ENCODE measurements at regions not wholly inside any gene's neighbourhood (a gene's known extent, or its start where the extent isn't known, plus 50 kb on each side); places are given as distances from the start of the nearest gene placed in this dataset.

GRCh38 chr22:27197618-27198017, 540.2 kb downstream of the MIAT start:
- no peak overlapping the region for H3K4me3 ChIP-seq (ENCODE audit: low read length)
- H3K27ac ChIP-seq (ENCODE audit: low read length): no peak overlapping the region
- peaks cover 8% of the 10 kb centered on the region for H3K27me3 ChIP-seq (ENCODE audit: low read depth, low read length)
- no peaks in the 10 kb centered on the region for H3K4me1 ChIP-seq (ENCODE audit: low read length)
- H4K20me1 ChIP-seq (ENCODE audit: insufficient read depth, low read length): no peaks in the 10 kb centered on the region
- H2AFZ ChIP-seq (ENCODE audit: low read depth, low read length): no peak overlapping the region
- no peaks in the 10 kb centered on the region for H3K79me2 ChIP-seq (ENCODE audit: low read length)
- no peaks in the 10 kb centered on the region for H3K9me3 ChIP-seq (ENCODE audit: insufficient read depth, low read length)
- H3K9ac ChIP-seq (ENCODE audit: low read length): no peak overlapping the region
- TF ChIP-seq EZH2phosphoT487 (IDR thresholded peaks at IDR 0.05; ENCODE audit: low read depth) (no peak), CTCF (IDR thresholded peaks at IDR 0.05; ENCODE audit: low read depth, low read length) (no peak)
- no peak overlapping the region for H3K4me2 ChIP-seq (ENCODE audit: low read length)
- H3K36me3 ChIP-seq (replicated peaks; ENCODE audit: low read depth, low read length): no peaks in the 10 kb centered on the region

GRCh38 chr22:27198518-27199035, 541.2 kb downstream of the MIAT start:
- no peaks in the 10 kb centered on the region for H3K9me3 ChIP-seq (ENCODE audit: insufficient read depth, low read length)
- H3K27me3 ChIP-seq (ENCODE audit: low read depth, low read length): peaks cover 5% of the 10 kb centered on the region
- no peaks in the 10 kb centered on the region for H3K79me2 ChIP-seq (ENCODE audit: low read length)
- no peak overlapping the region for H3K9ac ChIP-seq (ENCODE audit: low read length)
- H4K20me1 ChIP-seq (ENCODE audit: insufficient read depth, low read length): no peaks in the 10 kb centered on the region
- H3K4me2 ChIP-seq (ENCODE audit: low read length): no peak overlapping the region
- no peak overlapping the region for H2AFZ ChIP-seq (ENCODE audit: low read depth, low read length)
- no peaks in the 10 kb centered on the region for H3K36me3 ChIP-seq (replicated peaks; ENCODE audit: low read depth, low read length)
- no peaks in the 10 kb centered on the region for H3K4me1 ChIP-seq (ENCODE audit: low read length)
- no peak overlapping the region for H3K4me3 ChIP-seq (ENCODE audit: low read length)
- H3K27ac ChIP-seq (ENCODE audit: low read length): no peak overlapping the region
- TF ChIP-seq CTCF (IDR thresholded peaks at IDR 0.05; ENCODE audit: low read depth, low read length): no peak
- no peak for TF ChIP-seq EZH2phosphoT487 (IDR thresholded peaks at IDR 0.05; ENCODE audit: low read depth)

GRCh38 chr22:27199354-27199753, 542.0 kb downstream of the MIAT start:
- H3K36me3 ChIP-seq (replicated peaks; ENCODE audit: low read depth, low read length): no peaks in the 10 kb centered on the region
- H4K20me1 ChIP-seq (ENCODE audit: insufficient read depth, low read length): no peaks in the 10 kb centered on the region
- no peak overlapping the region for H3K4me3 ChIP-seq (ENCODE audit: low read length)
- H3K27me3 ChIP-seq (ENCODE audit: low read depth, low read length): no peaks in the 10 kb centered on the region; the same call in 1 of the 2 replicates
- H3K27ac ChIP-seq (ENCODE audit: low read length): no peak overlapping the region
- H3K4me1 ChIP-seq (ENCODE audit: low read length): no peaks in the 10 kb centered on the region
- H3K4me2 ChIP-seq (ENCODE audit: low read length): no peak overlapping the region
- no peaks in the 10 kb centered on the region for H3K79me2 ChIP-seq (ENCODE audit: low read length)
- TF ChIP-seq EZH2phosphoT487 (IDR thresholded peaks at IDR 0.05; ENCODE audit: low read depth): no peak
- TF ChIP-seq CTCF (IDR thresholded peaks at IDR 0.05; ENCODE audit: low read depth, low read length): no peak
- no peak overlapping the region for H2AFZ ChIP-seq (ENCODE audit: low read depth, low read length)
- H3K9me3 ChIP-seq (ENCODE audit: insufficient read depth, low read length): no peaks in the 10 kb centered on the region
- no peak overlapping the region for H3K9ac ChIP-seq (ENCODE audit: low read length)

- peaks cover 6% of the 10 kb centered on the region; the same call in 1 of the 2 replicates for H3K27me3 ChIP-seq (ENCODE audit: low read depth, low read length)
- TF ChIP-seq EZH2phosphoT487 (IDR thresholded peaks at IDR 0.05; ENCODE audit: low read depth) (no peak), CTCF (IDR thresholded peaks at IDR 0.05; ENCODE audit: low read depth, low read length) (no peak)
- H3K27ac ChIP-seq (ENCODE audit: low read length): no peak overlapping the region
- no peaks in the 10 kb centered on the region for H4K20me1 ChIP-seq (ENCODE audit: insufficient read depth, low read length)
- no peaks in the 10 kb centered on the region for H3K79me2 ChIP-seq (ENCODE audit: low read length)
- H2AFZ ChIP-seq (ENCODE audit: low read depth, low read length): no peak overlapping the region
- no peak overlapping the region for H3K9ac ChIP-seq (ENCODE audit: low read length)
- H3K4me1 ChIP-seq (ENCODE audit: low read length): no peaks in the 10 kb centered on the region
- H3K4me2 ChIP-seq (ENCODE audit: low read length): no peak overlapping the region
- no peaks in the 10 kb centered on the region for H3K36me3 ChIP-seq (replicated peaks; ENCODE audit: low read depth, low read length)
- H3K4me3 ChIP-seq (ENCODE audit: low read length): no peak overlapping the region
- H3K9me3 ChIP-seq (ENCODE audit: insufficient read depth, low read length): no peaks in the 10 kb centered on the region
Measured at GRCh38 chr22:27201276-27201675, 543.9 kb downstream of the MIAT start.
